Uterus (tissue), 2 donors: ENCODE measurements at regions not wholly inside any gene's neighbourhood (a gene's known extent, or its start where the extent isn't known, plus 50 kb on each side); places are given as distances from the start of the nearest gene placed in this dataset.

Experiments
- POLR2A ChIP-seq, 2 donors: fragments of 450-650 bp; IDR thresholded peaks; one replicate each; pipeline ENCODE4 v1.6.1; 2016; ENCODE audit warnings: antibody characterized with exemption in 2 of 2, mild to moderate bottlenecking in 1 of 2, moderate library complexity in 1 of 2
- TF ChIP-seq, protein P1 (sequence below), 4 experiments: fragments of 200-600 bp in 2 of 4; fragments of 450-650 bp in 2 of 4; sonication (generic) in 2 of 4; IDR thresholded peaks; one replicate each; pipeline ENCODE4 v1.5.1; 2016 to 2019; ENCODE audit warnings: antibody characterized with exemption in 4 of 4, mild to moderate bottlenecking in 2 of 4, moderate library complexity in 1 of 4

DNA sequence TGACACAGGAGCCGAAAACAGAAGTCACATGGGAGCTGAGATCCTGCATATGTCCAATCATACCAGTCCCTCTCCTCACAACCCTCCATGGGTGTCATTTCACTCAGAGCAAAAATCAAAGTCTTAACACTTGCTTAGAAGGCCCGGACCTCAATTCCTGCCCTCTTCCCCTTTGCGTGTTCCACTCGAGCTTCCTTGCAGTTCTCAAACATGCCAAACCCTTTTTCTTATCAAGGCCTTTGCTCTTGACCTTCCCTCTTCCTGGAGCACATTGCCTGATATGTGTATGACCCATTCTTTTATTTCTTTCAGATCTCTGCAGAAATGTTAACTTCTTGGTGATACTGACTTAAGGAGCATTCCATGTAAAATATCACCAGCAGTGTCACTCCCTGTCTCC, 87.0 kb upstream of the USP38 start:
- TF ChIP-seq, protein P1, sequence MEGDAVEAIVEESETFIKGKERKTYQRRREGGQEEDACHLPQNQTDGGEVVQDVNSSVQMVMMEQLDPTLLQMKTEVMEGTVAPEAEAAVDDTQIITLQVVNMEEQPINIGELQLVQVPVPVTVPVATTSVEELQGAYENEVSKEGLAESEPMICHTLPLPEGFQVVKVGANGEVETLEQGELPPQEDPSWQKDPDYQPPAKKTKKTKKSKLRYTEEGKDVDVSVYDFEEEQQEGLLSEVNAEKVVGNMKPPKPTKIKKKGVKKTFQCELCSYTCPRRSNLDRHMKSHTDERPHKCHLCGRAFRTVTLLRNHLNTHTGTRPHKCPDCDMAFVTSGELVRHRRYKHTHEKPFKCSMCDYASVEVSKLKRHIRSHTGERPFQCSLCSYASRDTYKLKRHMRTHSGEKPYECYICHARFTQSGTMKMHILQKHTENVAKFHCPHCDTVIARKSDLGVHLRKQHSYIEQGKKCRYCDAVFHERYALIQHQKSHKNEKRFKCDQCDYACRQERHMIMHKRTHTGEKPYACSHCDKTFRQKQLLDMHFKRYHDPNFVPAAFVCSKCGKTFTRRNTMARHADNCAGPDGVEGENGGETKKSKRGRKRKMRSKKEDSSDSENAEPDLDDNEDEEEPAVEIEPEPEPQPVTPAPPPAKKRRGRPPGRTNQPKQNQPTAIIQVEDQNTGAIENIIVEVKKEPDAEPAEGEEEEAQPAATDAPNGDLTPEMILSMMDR (IDR thresholded peaks at IDR 0.05) = no peak
- TF ChIP-seq POLR2A (IDR thresholded peaks at IDR 0.05) = no peak
